ENCODE measurements at regions not wholly inside any gene's neighbourhood (a gene's known extent, or its start where the extent isn't known, plus 50 kb on each side); places are given as distances from the start of the nearest gene placed in this dataset.

GRCh38 chr20:57095426-57095825, 171.0 kb downstream of the BMP7 start:
- 93% methylated on average over 3 of the region's 3 CpGs for WGBS

DNA sequence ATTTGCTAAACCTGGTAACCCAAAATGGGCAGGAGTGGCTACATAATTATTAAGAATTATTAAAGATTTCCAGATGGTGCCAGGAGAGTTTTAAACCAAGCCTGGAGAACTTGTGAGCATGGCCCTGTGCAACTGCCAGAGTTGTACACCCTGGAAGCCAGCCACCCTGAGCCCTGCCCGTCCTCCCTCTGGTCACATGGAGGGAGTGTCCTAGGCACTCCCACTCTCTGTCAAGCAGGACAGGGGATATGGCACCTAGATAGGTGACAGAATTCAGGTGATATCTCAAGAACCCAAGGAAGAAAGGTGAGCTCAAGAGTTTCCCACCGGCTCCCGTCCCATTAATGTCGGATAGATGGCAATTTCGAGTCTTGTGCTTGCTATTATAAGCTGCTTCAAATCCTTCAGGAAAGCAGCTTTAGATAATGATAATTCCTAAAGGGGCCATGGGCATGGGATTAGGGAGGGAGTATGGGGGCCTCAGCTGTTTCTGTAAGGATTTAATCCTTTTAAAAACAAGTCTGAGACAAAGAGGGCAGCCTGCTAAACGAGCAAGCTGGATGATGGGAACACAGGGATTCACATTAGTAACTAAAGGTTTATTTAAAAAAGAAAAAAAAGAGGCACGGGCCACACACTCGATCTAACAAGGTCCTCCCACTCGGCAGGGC, 169.1 kb downstream of the BMP7 start:
- H3K9me3 ChIP-seq: no peaks in the 10 kb centered on the region
- 68% methylated on average over 9 of the region's 9 CpGs for WGBS
- no peaks in the 10 kb centered on the region for H3K27me3 ChIP-seq
- no peak for TF ChIP-seq CTCF (IDR thresholded peaks at IDR 0.05)
- no peak for TF ChIP-seq EP300 (IDR thresholded peaks at IDR 0.05)
- TF ChIP-seq POLR2A (IDR thresholded peaks at IDR 0.05): no peak
- TF ChIP-seq POLR2AphosphoS5 (IDR thresholded peaks at IDR 0.05): no peak
- H3K36me3 ChIP-seq: no peaks in the 10 kb centered on the region
- no peak overlapping the region for H3K27ac ChIP-seq
- no peak overlapping the region for H3K4me3 ChIP-seq
- peaks cover 2% of the 10 kb centered on the region for H3K4me1 ChIP-seq
- no peak for DNase-seq (ENCODE audit: low spot score in 2 of 2)

More at GRCh38 chr20:57095426-57095825, 171.0 kb downstream of the BMP7 start:
- Histone ChIP-seq H3K27me3 (peaks cover 3% of the 10 kb centered on the region), H3K9me3 (no peaks in the 10 kb centered on the region), H3K36me3 (no peaks in the 10 kb centered on the region), H3K27ac (no peak overlapping the region), H3K4me1 (peaks cover 9% of the 10 kb centered on the region), H3K4me3 (no peak overlapping the region)
- TF ChIP-seq POLR2A (IDR thresholded peaks at IDR 0.05): no peak
- TF ChIP-seq EP300 (IDR thresholded peaks at IDR 0.05): no peak
- no peak for TF ChIP-seq POLR2AphosphoS5 (IDR thresholded peaks at IDR 0.05)
- no peak for TF ChIP-seq CTCF (IDR thresholded peaks at IDR 0.05)
- no peak for DNase-seq (ENCODE audit: low spot score in 2 of 2)

- TF ChIP-seq POLR2A (IDR thresholded peaks at IDR 0.05) (no peak), EP300 (IDR thresholded peaks at IDR 0.05) (no peak), CTCF (IDR thresholded peaks at IDR 0.05) (no peak), POLR2AphosphoS5 (IDR thresholded peaks at IDR 0.05) (no peak)
- no peaks in the 10 kb centered on the region for H3K9me3 ChIP-seq
- H3K4me3 ChIP-seq: no peak overlapping the region
- H3K36me3 ChIP-seq: no peaks in the 10 kb centered on the region
- no peaks in the 10 kb centered on the region for H3K27me3 ChIP-seq
- no peak for DNase-seq (ENCODE audit: low spot score in 2 of 2)
- H3K4me1 ChIP-seq: no peaks in the 10 kb centered on the region
- 84% methylated on average over 7 of the region's 9 CpGs for WGBS
- H3K27ac ChIP-seq: no peak overlapping the region
Measured at GRCh38 chr20:57102160-57102559, 164.3 kb downstream of the BMP7 start.

DNA sequence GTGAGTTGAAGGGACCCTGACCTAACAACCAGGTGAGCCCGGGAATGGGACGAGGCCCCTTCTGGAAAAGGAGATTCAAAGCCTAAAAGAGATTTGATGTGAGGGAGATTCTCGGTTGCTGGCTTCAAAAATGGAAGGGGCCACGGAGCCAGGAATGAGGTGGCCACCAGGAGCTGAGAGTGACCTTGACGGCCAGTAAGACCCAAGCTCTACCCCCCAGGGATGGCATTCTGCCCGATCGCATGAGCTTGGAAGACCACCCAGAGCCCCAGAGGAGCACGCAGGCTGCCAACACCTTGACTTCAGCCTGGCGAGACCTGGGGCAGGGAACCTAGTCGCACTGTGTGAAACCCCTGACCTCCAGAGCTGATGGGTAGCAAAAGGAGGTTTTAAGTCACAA, 163.9 kb downstream of the BMP7 start:
- Histone ChIP-seq H3K9me3 (no peaks in the 10 kb centered on the region), H3K36me3 (no peaks in the 10 kb centered on the region), H3K4me3 (no peak overlapping the region), H3K27me3 (no peaks in the 10 kb centered on the region), H3K27ac (no peak overlapping the region), H3K4me1 (no peaks in the 10 kb centered on the region)
- TF ChIP-seq CTCF (IDR thresholded peaks at IDR 0.05): no peak
- TF ChIP-seq POLR2AphosphoS5 (IDR thresholded peaks at IDR 0.05): no peak
- WGBS: 94% methylated on average over 10 of the region's 10 CpGs
- DNase-seq (ENCODE audit: low spot score in 2 of 2): no peak

GRCh38 chr20:57103146-57103800, 163.2 kb downstream of the BMP7 start:
- no peak for TF ChIP-seq POLR2AphosphoS5 (IDR thresholded peaks at IDR 0.05)
- no peak for TF ChIP-seq EP300 (IDR thresholded peaks at IDR 0.05)
- no peak for TF ChIP-seq POLR2A (IDR thresholded peaks at IDR 0.05)
- no peak for TF ChIP-seq CTCF (IDR thresholded peaks at IDR 0.05)
- DNase-seq (ENCODE audit: low spot score in 2 of 2): no peak
- Histone ChIP-seq H3K9me3 (no peaks in the 10 kb centered on the region), H3K27ac (no peak overlapping the region), H3K36me3 (no peaks in the 10 kb centered on the region), H3K4me1 (peaks cover 2% of the 10 kb centered on the region), H3K4me3 (no peak overlapping the region), H3K27me3 (no peaks in the 10 kb centered on the region)
- 65% methylated on average over 11 of the region's 11 CpGs for WGBS

Data from suprapubic skin (tissue), 4 donors.